Sigmoid colon (tissue), 4 donors: ENCODE measurements at regions not wholly inside any gene's neighbourhood (a gene's known extent, or its start where the extent isn't known, plus 50 kb on each side); places are given as distances from the start of the nearest gene placed in this dataset.

Experiments
- CTCF ChIP-seq, 4 experiments: fragments of 450-650 bp in 3 of 4; fragments of 200-600 bp in 1 of 4; IDR thresholded peaks; one replicate each; pipeline ENCODE4 v1.5.1; 2016 to 2019; ENCODE audit warnings: antibody characterized with exemption in 4 of 4, mild to moderate bottlenecking in 3 of 4, moderate library complexity in 2 of 4
- EP300 ChIP-seq, 4 donors: sonication (generic); formaldehyde crosslinking; IDR thresholded peaks; one replicate each; pipeline ENCODE4 v1.6.1; 2017; ENCODE audit warnings: antibody characterized with exemption in 4 of 4
- POLR2A ChIP-seq, 2 donors: fragments of 450-650 bp; IDR thresholded peaks; one replicate each; pipeline ENCODE4 v1.6.1; 2016; ENCODE audit warnings: antibody characterized with exemption in 2 of 2, mild to moderate bottlenecking in 2 of 2, moderate library complexity in 2 of 2
- POLR2AphosphoS5 ChIP-seq, 4 donors: sonication (generic); formaldehyde crosslinking; IDR thresholded peaks; one replicate each; pipeline ENCODE4 v1.6.1; 2017; ENCODE audit warnings: antibody characterized with exemption in 4 of 4

GRCh38 chr6:147869869-147870268 lies 361.4 kb downstream of the SAMD5 start:
- TF ChIP-seq EP300 (IDR thresholded peaks at IDR 0.05) (no peak), CTCF (IDR thresholded peaks at IDR 0.05) (no peak), POLR2A (IDR thresholded peaks at IDR 0.05) (no peak), POLR2AphosphoS5 (IDR thresholded peaks at IDR 0.05) (no peak)
